Heart left ventricle (tissue), 16 donors: ENCODE measurements at regions not wholly inside any gene's neighbourhood (a gene's known extent, or its start where the extent isn't known, plus 50 kb on each side); places are given as distances from the start of the nearest gene placed in this dataset.

ENCODE experiments used
- ATAC-seq, 4 donors: fragments of 200-7000 bp; cut with Tn5 transposase; one replicate each; pipeline ENCODE4 v1.9.1; 2020 to 2022; ENCODE audit warnings: moderate library complexity in 4 of 4, mild to moderate bottlenecking in 3 of 4, moderate number of reproducible peaks in 1 of 4
- DNase-seq, 5 donors: peaks; one replicate each; pipeline ENCODE4 v3.0.0-alpha.2; 2020
- H3K27ac ChIP-seq, 12 donors: fragments of 200-600 bp; sonication (generic) in 4 of 12; one replicate each; pipeline versions ENCODE4 v1.5.0 to v1.8.0; 2016 to 2022; ENCODE audit warnings: mild to moderate bottlenecking in 2 of 12
- H3K27me3 ChIP-seq, 9 donors: fragments of 200-600 bp; sonication (generic) in 2 of 9; one replicate each; pipeline versions ENCODE4 v1.5.1 to v1.8.0; 2016 to 2022; ENCODE audit warnings: mild to moderate bottlenecking in 3 of 9
- H3K36me3 ChIP-seq, 9 donors: fragments of 200-600 bp; sonication (generic) in 2 of 9; one replicate each; pipeline versions ENCODE4 v1.5.0 to v1.8.0; 2018 to 2022; ENCODE audit warnings: mild to moderate bottlenecking in 2 of 9
- H3K4me1 ChIP-seq, 12 donors: fragments of 200-600 bp; sonication (generic) in 4 of 12; one replicate each; pipeline versions ENCODE4 v1.5.0 to v1.8.0; 2016 to 2022; ENCODE audit warnings: mild to moderate bottlenecking in 3 of 12
- H3K4me3 ChIP-seq, 12 donors: fragments of 200-600 bp; sonication (generic) in 4 of 12; one replicate each; pipeline versions ENCODE4 v1.5.0 to v1.8.0; 2017 to 2022; ENCODE audit warnings: mild to moderate bottlenecking in 9 of 12, moderate library complexity in 4 of 12
- H3K9me3 ChIP-seq, 12 donors: fragments of 200-600 bp; sonication (generic) in 4 of 12; one replicate each; pipeline versions ENCODE4 v1.5.0 to v1.8.0; 2016 to 2022; ENCODE audit warnings: mild to moderate bottlenecking in 1 of 12
- POLR2A ChIP-seq, 2 donors: fragments of 450-650 bp; IDR thresholded peaks; one replicate each; pipeline ENCODE4 v1.6.1; 2017; ENCODE audit warnings: antibody characterized with exemption in 2 of 2, mild to moderate bottlenecking in 2 of 2, moderate library complexity in 2 of 2
- WGBS, 4 donors: extraction: QIAGEN DNeasy Blood & Tissue Kit in 2 of 4; methylation state at CpG; one replicate each; pipeline versions ENCODE4 v1.1.5 to v1.1.7; 2013 to 2018; 5-methylcytosine and 5-hydroxymethylcytosine counted together
- intact Hi-C, 10 donors: fragments of 100-400 bp; cut with DNase I; formaldehyde crosslinking; loops; one replicate each; pipeline versions ENCODE4 v1.11.1 to v1.14.2; 2022
- TF ChIP-seq, protein P1 (sequence below), 12 donors: fragments of 200-600 bp; sonication (generic) in 4 of 12; IDR thresholded peaks; one replicate each; pipeline versions ENCODE4 v1.5.0 to v1.8.0; 2018 to 2022; ENCODE audit warnings: antibody characterized with exemption in 12 of 12, mild to moderate bottlenecking in 5 of 12
- donor health status: ischemic (EF 13 %, LVEDD 7.1; RV severe dilation, severe dysfunction).
- donor health status: healthy with polysubstance abuse.
- donor health status: DM: no; HTN: yes; CAD: no.
- donor health status: DM: no; HTN: no; CAD: no.
- donor health status: ischemic (EF 25% LVEDD 6.9; RV normal size, moderate dysfunction).
- donor health status: ischemic (EF 25% LVEDD 5.7; RV mildly dilated, moderate dysfunction).
- donor health status: healthy.
- donor health status: DM: yes; HTN: yes; CAD: no.
- donor health status: ischemic (EF 35%, LVEDD 5.7; RV mildly dilated, moderate dysfunction).
- donor health status: nonischemic (EF 11% LVEDD 7.7; RV severe dilation, severe dysfunction).
- donor health status: DM: yes; HTN: yes; CAD: no.
- donor health status: PGD.
- donor health status: ischemic (EF 29% LVEDD 5.4; RV normal size, mild dysfunction).
- donor health status: nonischemic (EF 23%, LVEDD 6.1; RV moderate dilation, normal function).

DNA sequence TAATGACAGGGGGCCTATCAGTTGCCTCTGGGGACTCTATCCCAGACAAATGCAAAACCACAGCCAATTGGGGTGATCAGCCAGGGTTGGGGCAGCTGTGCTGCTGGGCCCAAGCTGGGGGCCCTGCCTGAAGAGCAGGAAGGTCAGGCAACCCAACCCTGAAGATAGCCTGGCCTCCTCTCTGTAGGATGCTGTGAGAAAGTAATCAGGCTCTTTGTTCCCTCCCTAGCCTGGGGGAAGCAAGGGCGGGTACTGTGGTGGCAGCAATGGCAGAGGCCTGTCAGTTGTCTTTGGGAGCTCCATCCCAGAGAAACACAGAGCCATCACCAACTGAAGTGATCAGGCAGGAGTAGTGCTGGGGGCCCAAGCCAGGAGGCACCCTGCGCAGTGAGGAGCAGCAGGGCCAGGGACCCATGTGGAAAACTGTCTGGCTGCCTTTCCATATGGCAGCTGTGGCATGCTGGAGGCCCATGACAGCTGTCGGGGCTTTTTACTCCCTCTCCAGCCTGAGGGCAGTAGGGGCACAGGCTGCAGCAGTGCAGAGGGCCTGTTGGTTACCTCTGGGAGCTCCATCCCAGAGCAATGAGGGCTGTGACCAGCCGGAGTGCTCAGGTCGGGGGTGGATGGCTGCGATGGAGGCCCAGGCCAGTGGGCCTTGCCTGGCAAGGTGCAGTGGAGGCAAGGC lies 73.6 kb upstream of the ATP12A start:
- ATAC-seq (no peak), DNase-seq (no peak)
- 84 to 94% (median 93%) methylated on average over 6 of the region's 6 CpGs; no CpG with 5 or more reads in 1 of the 4 donors for WGBS, 4 donors
- Histone ChIP-seq H3K27me3 (no peaks in the 10 kb centered on the region), H3K9me3 (peaks cover 0 to 32% (median 0%) of the 10 kb centered on the region in 12 donors), H3K4me3 (no peak overlapping the region), H3K36me3 (no peaks in the 10 kb centered on the region), H3K27ac (no peak overlapping the region), H3K4me1 (no peaks in the 10 kb centered on the region)
- intact Hi-C loops, result loop anchor here in 1 of 10 donors (10.0 kb wide), 1 partner anchor 118 kb away; no protein-coding TSS in a partner anchor
- TF ChIP-seq, protein P1, sequence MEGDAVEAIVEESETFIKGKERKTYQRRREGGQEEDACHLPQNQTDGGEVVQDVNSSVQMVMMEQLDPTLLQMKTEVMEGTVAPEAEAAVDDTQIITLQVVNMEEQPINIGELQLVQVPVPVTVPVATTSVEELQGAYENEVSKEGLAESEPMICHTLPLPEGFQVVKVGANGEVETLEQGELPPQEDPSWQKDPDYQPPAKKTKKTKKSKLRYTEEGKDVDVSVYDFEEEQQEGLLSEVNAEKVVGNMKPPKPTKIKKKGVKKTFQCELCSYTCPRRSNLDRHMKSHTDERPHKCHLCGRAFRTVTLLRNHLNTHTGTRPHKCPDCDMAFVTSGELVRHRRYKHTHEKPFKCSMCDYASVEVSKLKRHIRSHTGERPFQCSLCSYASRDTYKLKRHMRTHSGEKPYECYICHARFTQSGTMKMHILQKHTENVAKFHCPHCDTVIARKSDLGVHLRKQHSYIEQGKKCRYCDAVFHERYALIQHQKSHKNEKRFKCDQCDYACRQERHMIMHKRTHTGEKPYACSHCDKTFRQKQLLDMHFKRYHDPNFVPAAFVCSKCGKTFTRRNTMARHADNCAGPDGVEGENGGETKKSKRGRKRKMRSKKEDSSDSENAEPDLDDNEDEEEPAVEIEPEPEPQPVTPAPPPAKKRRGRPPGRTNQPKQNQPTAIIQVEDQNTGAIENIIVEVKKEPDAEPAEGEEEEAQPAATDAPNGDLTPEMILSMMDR (IDR thresholded peaks at IDR 0.05), result no peak
- TF ChIP-seq POLR2A (IDR thresholded peaks at IDR 0.05), result no peak

DNA sequence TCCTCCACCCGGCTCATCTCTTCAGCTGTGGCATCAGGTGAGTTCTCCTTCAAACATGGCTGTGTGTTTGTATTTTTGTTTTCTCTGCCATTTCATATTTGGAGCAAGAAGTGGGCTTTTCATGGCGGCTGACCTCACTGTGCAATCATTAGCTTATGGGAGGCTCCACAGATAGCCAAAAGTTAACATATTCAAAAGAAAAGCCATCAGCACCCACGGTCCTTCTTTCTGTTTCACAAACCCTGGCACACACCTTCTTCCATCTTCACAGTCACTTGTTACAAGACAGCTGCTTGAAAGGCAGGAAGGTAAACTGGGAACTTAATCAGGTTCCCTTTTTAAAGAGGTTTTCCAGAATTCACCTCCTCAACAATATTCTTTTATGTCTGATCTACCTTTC lies 69.3 kb upstream of the ATP12A start:
- H3K27me3 ChIP-seq, result no peaks in the 10 kb centered on the region
- TF ChIP-seq, protein P1 (IDR thresholded peaks at IDR 0.05), result no peak
- no peak for TF ChIP-seq POLR2A (IDR thresholded peaks at IDR 0.05)
- H3K9me3 ChIP-seq, result no peaks in the 10 kb centered on the region
- no peaks in the 10 kb centered on the region for H3K36me3 ChIP-seq
- H3K4me1 ChIP-seq, result no peaks in the 10 kb centered on the region
- DNase-seq (no peak), ATAC-seq (no peak)
- intact Hi-C loops, result no loop called here
- no peak overlapping the region for H3K27ac ChIP-seq
- no peak overlapping the region for H3K4me3 ChIP-seq
- 85 to 97% (median 90%) methylated on average over 3 of the region's 3 CpGs for WGBS, 4 donors

DNA sequence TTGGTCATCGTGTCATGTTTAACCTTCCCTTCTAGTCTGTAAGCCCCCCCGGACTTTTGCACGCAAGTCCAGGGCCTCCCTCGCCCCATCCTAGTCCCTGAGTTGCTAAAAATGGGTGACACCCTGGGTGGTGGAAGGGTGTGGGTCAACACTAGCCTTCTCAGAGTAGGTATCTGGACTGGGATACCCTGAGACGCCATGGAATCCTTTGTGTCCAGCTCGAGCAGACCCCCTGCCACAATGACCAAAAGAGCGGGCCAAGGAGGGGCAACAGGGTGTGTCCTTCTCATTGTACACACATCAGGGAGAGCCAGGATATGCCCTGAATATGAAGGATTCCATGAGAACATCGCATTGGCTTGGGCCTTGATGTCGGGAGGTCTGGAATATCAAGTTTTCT lies 67.5 kb upstream of the ATP12A start:
- intact Hi-C loops, result no loop called here
- 96 to 97% (median 96%) methylated on average over 9 of the region's 9 CpGs for WGBS, 4 donors

DNA sequence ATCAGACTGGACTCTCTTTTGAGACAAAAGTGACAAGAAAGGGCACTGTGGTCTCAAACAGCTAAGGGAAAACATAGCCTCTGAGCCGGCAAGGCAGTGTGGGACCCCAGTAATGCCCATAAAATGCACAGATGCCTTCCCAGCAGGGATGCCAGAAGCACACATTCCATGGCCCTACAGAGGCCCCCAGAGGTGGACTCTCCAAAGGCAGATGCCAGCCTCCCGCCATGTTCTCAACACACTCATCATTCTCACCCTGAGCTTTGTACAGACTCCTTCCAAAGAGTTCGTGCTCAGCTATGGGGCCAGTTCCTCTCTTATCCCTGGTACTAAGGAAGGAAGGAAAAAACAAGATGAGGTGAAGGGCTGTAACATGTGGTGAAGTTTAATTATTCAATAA lies 67.1 kb upstream of the ATP12A start:
- Histone ChIP-seq H3K36me3 (no peaks in the 10 kb centered on the region), H3K4me1 (peaks cover 0 to under 1% (median 0%) of the 10 kb centered on the region in 12 donors), H3K27ac (no peak overlapping the region), H3K4me3 (no peak overlapping the region), H3K9me3 (no peaks in the 10 kb centered on the region), H3K27me3 (no peaks in the 10 kb centered on the region)
- DNase-seq (no peak), ATAC-seq (no peak)
- WGBS, 4 donors, result 85 to 91% (median 88%) methylated on average over 3 of the region's 3 CpGs
- intact Hi-C loops, result no loop called here
- TF ChIP-seq POLR2A (IDR thresholded peaks at IDR 0.05), result no peak
- TF ChIP-seq, protein P1 (IDR thresholded peaks at IDR 0.05), result no peak

More for the DNA sequence above, 67.5 kb upstream of the ATP12A start:
- H3K4me3 ChIP-seq, result no peak overlapping the region
- H3K27ac ChIP-seq, result no peak overlapping the region
- no peak for DNase-seq
- TF ChIP-seq POLR2A (IDR thresholded peaks at IDR 0.05), result no peak
- TF ChIP-seq, protein P1 (IDR thresholded peaks at IDR 0.05), result no peak
- no peaks in the 10 kb centered on the region for H3K27me3 ChIP-seq
- no peaks in the 10 kb centered on the region for H3K4me1 ChIP-seq
- no peak for ATAC-seq
- no peaks in the 10 kb centered on the region for H3K9me3 ChIP-seq
- no peaks in the 10 kb centered on the region for H3K36me3 ChIP-seq
